Activated CD4-positive, alpha-beta memory T cell treated with anti-CD3 and anti-CD28 coated beads for 36 hours (primary cell): ENCODE measurements at regions not wholly inside any gene's neighbourhood (a gene's known extent, or its start where the extent isn't known, plus 50 kb on each side); places are given as distances from the start of the nearest gene placed in this dataset.

Experiments used
- CTCF ChIA-PET: fragments of 350-600 bp; sonication (Branson Sonifier 250); formaldehyde crosslinking; loops from one replicate; lab custom pipeline; 2021; ENCODE audit warnings: antibody characterized with exemption, inconsistent platforms; lab: Charles Lee
- POLR2A ChIA-PET: fragments of 350-600 bp; sonication (Branson Sonifier 250); formaldehyde crosslinking; loops from one replicate; lab custom pipeline; 2021; ENCODE audit warnings: antibody characterized with exemption; lab: Charles Lee
- DNase-seq: peaks from one replicate; pipeline ENCODE4 v3.0.0-alpha.2; 2020
- H3K27ac Mint-ChIP-seq: one replicate; pipeline ENCODE4 v1.8.0; 2021; ENCODE audit warnings: mixed read lengths
- H3K27me3 Mint-ChIP-seq: one replicate; pipeline ENCODE4 v1.8.0; 2021; ENCODE audit warnings: mixed read lengths
- H3K36me3 Mint-ChIP-seq: one replicate; pipeline ENCODE4 v1.8.0; 2021; ENCODE audit warnings: mixed read lengths
- H3K4me1 Mint-ChIP-seq: one replicate; pipeline ENCODE4 v1.8.0; 2021; ENCODE audit warnings: low read depth, mixed read lengths
- H3K4me3 Mint-ChIP-seq: one replicate; pipeline ENCODE4 v1.8.0; 2021; ENCODE audit warnings: mild to moderate bottlenecking, mixed read lengths
- H3K9me3 Mint-ChIP-seq: one replicate; pipeline ENCODE4 v1.8.0; 2021; ENCODE audit warnings: mixed read lengths
- intact Hi-C: fragments of 100-400 bp; cut with micrococcal nuclease; formaldehyde crosslinking; loops from one replicate; pipeline ENCODE4 v1.15.1; 2023

GRCh38 chr20:18973529-18974173, 160.1 kb downstream of the SCP2D1 start:
- no peak for DNase-seq
- Mint-ChIP-seq H3K27me3 (no peaks in the 10 kb centered on the region), H3K9me3 (no peaks in the 10 kb centered on the region), H3K36me3 (no peaks in the 10 kb centered on the region), H3K4me1 (no peaks in the 10 kb centered on the region), H3K4me3 (no peak overlapping the region), H3K27ac (no peak overlapping the region)
- ChIA-PET POLR2A (no interaction called here), CTCF (no interaction called here)
- intact Hi-C loops: no loop called here

GRCh38 chr20:18974660-18975059, 161.1 kb downstream of the SCP2D1 start:
- Mint-ChIP-seq H3K4me1 (no peaks in the 10 kb centered on the region), H3K4me3 (no peak overlapping the region), H3K27me3 (no peaks in the 10 kb centered on the region), H3K9me3 (no peaks in the 10 kb centered on the region), H3K27ac (no peak overlapping the region), H3K36me3 (no peaks in the 10 kb centered on the region)
- POLR2A ChIA-PET: no interaction called here
- CTCF ChIA-PET: no interaction called here
- DNase-seq: no peak
- intact Hi-C loops: no loop called here

GRCh38 chr20:18977441-18977840, 163.9 kb downstream of the SCP2D1 start:
- Mint-ChIP-seq H3K4me1 (no peaks in the 10 kb centered on the region), H3K4me3 (no peak overlapping the region), H3K9me3 (no peaks in the 10 kb centered on the region), H3K36me3 (no peaks in the 10 kb centered on the region), H3K27ac (no peak overlapping the region), H3K27me3 (peaks cover 4% of the 10 kb centered on the region)
- intact Hi-C loops: no loop called here
- CTCF ChIA-PET: no interaction called here
- no peak for DNase-seq
- POLR2A ChIA-PET: no interaction called here

GRCh38 chr20:18978311-18978710, 164.7 kb downstream of the SCP2D1 start:
- no peak overlapping the region for H3K27ac Mint-ChIP-seq
- no peak overlapping the region for H3K4me3 Mint-ChIP-seq
- ChIA-PET POLR2A (no interaction called here), CTCF (no interaction called here)
- no peaks in the 10 kb centered on the region for H3K9me3 Mint-ChIP-seq
- peaks cover 4% of the 10 kb centered on the region for H3K27me3 Mint-ChIP-seq
- no peaks in the 10 kb centered on the region for H3K4me1 Mint-ChIP-seq
- intact Hi-C loops: no loop called here
- no peaks in the 10 kb centered on the region for H3K36me3 Mint-ChIP-seq
- DNase-seq: no peak

GRCh38 chr20:18979132-18979531, 165.5 kb downstream of the SCP2D1 start:
- Mint-ChIP-seq H3K4me3 (no peak overlapping the region), H3K9me3 (no peaks in the 10 kb centered on the region), H3K36me3 (no peaks in the 10 kb centered on the region), H3K4me1 (no peaks in the 10 kb centered on the region), H3K27me3 (peaks cover 4% of the 10 kb centered on the region), H3K27ac (no peak overlapping the region)
- ChIA-PET CTCF (no interaction called here), POLR2A (no interaction called here)
- intact Hi-C loops: no loop called here
- no peak for DNase-seq

GRCh38 chr20:18981962-18982539, 168.5 kb downstream of the SCP2D1 start:
- Mint-ChIP-seq H3K4me3 (no peak overlapping the region), H3K27ac (no peak overlapping the region), H3K36me3 (no peaks in the 10 kb centered on the region), H3K27me3 (peaks cover 4% of the 10 kb centered on the region), H3K4me1 (no peaks in the 10 kb centered on the region), H3K9me3 (no peaks in the 10 kb centered on the region)
- DNase-seq: no peak
- intact Hi-C loops: no loop called here
- CTCF ChIA-PET: no interaction called here
- POLR2A ChIA-PET: no interaction called here

GRCh38 chr20:18983796-18984195, 170.2 kb downstream of the SCP2D1 start:
- intact Hi-C loops: no loop called here
- H3K9me3 Mint-ChIP-seq: no peaks in the 10 kb centered on the region
- H3K27me3 Mint-ChIP-seq: peaks cover 4% of the 10 kb centered on the region
- CTCF ChIA-PET: no interaction called here
- H3K36me3 Mint-ChIP-seq: no peaks in the 10 kb centered on the region
- no peaks in the 10 kb centered on the region for H3K4me1 Mint-ChIP-seq
- no peak overlapping the region for H3K4me3 Mint-ChIP-seq
- no peak for DNase-seq
- no peak overlapping the region for H3K27ac Mint-ChIP-seq
- POLR2A ChIA-PET: no interaction called here

GRCh38 chr20:18984238-18985200, 170.9 kb downstream of the SCP2D1 start:
- Mint-ChIP-seq H3K36me3 (no peaks in the 10 kb centered on the region), H3K27me3 (peaks cover 4% of the 10 kb centered on the region), H3K9me3 (no peaks in the 10 kb centered on the region), H3K27ac (no peak overlapping the region), H3K4me1 (no peaks in the 10 kb centered on the region), H3K4me3 (no peak overlapping the region)
- no peak for DNase-seq
- CTCF ChIA-PET: interaction anchor here (1.2 kb wide), 1 partner anchor 352 kb away, joined by 4 read pairs; no protein-coding TSS in a partner anchor
- POLR2A ChIA-PET: no interaction called here
- intact Hi-C loops: no loop called here

- H3K27ac Mint-ChIP-seq: no peak overlapping the region
Measured at GRCh38 chr20:18985551-18985950, 172.0 kb downstream of the SCP2D1 start.

GRCh38 chr20:18986146-18986830, 172.7 kb downstream of the SCP2D1 start:
- DNase-seq: no peak
- H3K27ac Mint-ChIP-seq: no peak overlapping the region
- no peaks in the 10 kb centered on the region for H3K36me3 Mint-ChIP-seq
- H3K4me3 Mint-ChIP-seq: no peak overlapping the region
- H3K9me3 Mint-ChIP-seq: no peaks in the 10 kb centered on the region
- CTCF ChIA-PET: interaction anchor here (1.2 kb wide), 1 partner anchor 354 kb away, joined by 4 read pairs; no protein-coding TSS in a partner anchor
- H3K4me1 Mint-ChIP-seq: no peaks in the 10 kb centered on the region
- intact Hi-C loops: no loop called here
- POLR2A ChIA-PET: no interaction called here
- H3K27me3 Mint-ChIP-seq: no peaks in the 10 kb centered on the region

More at GRCh38 chr20:18985551-18985950, 172.0 kb downstream of the SCP2D1 start:
- Mint-ChIP-seq H3K4me1 (no peaks in the 10 kb centered on the region), H3K4me3 (no peak overlapping the region), H3K36me3 (no peaks in the 10 kb centered on the region), H3K9me3 (no peaks in the 10 kb centered on the region), H3K27me3 (peaks cover 4% of the 10 kb centered on the region)
- POLR2A ChIA-PET: no interaction called here
- intact Hi-C loops: no loop called here
- CTCF ChIA-PET: interaction anchor here (1.2 kb wide), 1 partner anchor 353 kb away, joined by 4 read pairs; no protein-coding TSS in a partner anchor
- DNase-seq: no peak

GRCh38 chr20:18986895-18987580, 173.5 kb downstream of the SCP2D1 start:
- ChIA-PET CTCF (no interaction called here), POLR2A (no interaction called here)
- no peak for DNase-seq
- H3K27me3 Mint-ChIP-seq: no peaks in the 10 kb centered on the region
- no peak overlapping the region for H3K4me3 Mint-ChIP-seq
- H3K27ac Mint-ChIP-seq: no peak overlapping the region
- H3K4me1 Mint-ChIP-seq: no peaks in the 10 kb centered on the region
- intact Hi-C loops: no loop called here
- no peaks in the 10 kb centered on the region for H3K9me3 Mint-ChIP-seq
- H3K36me3 Mint-ChIP-seq: no peaks in the 10 kb centered on the region
